GM12874 (cell line): ENCODE measurements at regions not wholly inside any gene's neighbourhood (a gene's known extent, or its start where the extent isn't known, plus 50 kb on each side); places are given as distances from the start of the nearest gene placed in this dataset.

Source experiments
- CTCF ChIP-seq: IDR thresholded peaks from 2 replicates; pipeline ENCODE4 v1.5.1; 2011; ENCODE audit warnings: low read depth, mild to moderate bottlenecking, control low read depth, low read length, moderate library complexity; ENCODE audit not compliant: insufficient read depth

GRCh38 chr10:78438907-78439809, 405.5 kb downstream of the RPS24 start:
- no peak for TF ChIP-seq CTCF

- TF ChIP-seq CTCF = no peak
These were observed 407.3 kb downstream of the RPS24 start for GRCh38 chr10:78441010-78441409.

GRCh38 chr10:78441694-78442093, 408.0 kb downstream of the RPS24 start:
- TF ChIP-seq CTCF = no peak

- TF ChIP-seq CTCF = no peak
These were observed 409.3 kb downstream of the RPS24 start for GRCh38 chr10:78442836-78443550.

- TF ChIP-seq CTCF = no peak
These were observed 410.4 kb downstream of the RPS24 start for GRCh38 chr10:78443900-78444571.

- TF ChIP-seq CTCF = no peak
These were observed 411.6 kb downstream of the RPS24 start for GRCh38 chr10:78445308-78445707.

- TF ChIP-seq CTCF = no peak
These were observed 414.8 kb downstream of the RPS24 start for GRCh38 chr10:78448470-78448869.
